H9 (cell line): ENCODE measurements at regions not wholly inside any gene's neighbourhood (a gene's known extent, or its start where the extent isn't known, plus 50 kb on each side); places are given as distances from the start of the nearest gene placed in this dataset.

Experiments used
- DNase-seq: peaks from one replicate; pipeline ENCODE4 v3.0.0-alpha.2; 2017
- H2AFZ ChIP-seq: one replicate; pipeline ENCODE4 v1.6.1; 2013; ENCODE audit warnings: mild to moderate bottlenecking, low read length, control low read depth, moderate library complexity
- H2AK5ac ChIP-seq: 2 replicates; pipeline ENCODE4 v1.6.1; 2013; ENCODE audit warnings: low read length, control low read depth, mixed read lengths; ENCODE audit not compliant: insufficient read length
- H2BK120ac ChIP-seq: one replicate; pipeline ENCODE4 v1.6.1; 2013; ENCODE audit warnings: low read depth, mild to moderate bottlenecking, low read length, control low read depth, inconsistent platforms; ENCODE audit not compliant: poor library complexity, severe bottlenecking
- H2BK12ac ChIP-seq: 2 replicates; pipeline ENCODE4 v1.6.1; 2013; ENCODE audit warnings: low read length, control low read depth, mixed read lengths, low read depth; ENCODE audit not compliant: insufficient read length
- H2BK15ac ChIP-seq: 2 replicates; pipeline ENCODE4 v1.6.1; 2013; ENCODE audit warnings: low read depth, low read length, control low read depth
- H2BK20ac ChIP-seq: one replicate; pipeline ENCODE4 v1.6.1; 2013; ENCODE audit warnings: low read depth, mild to moderate bottlenecking, low read length, control low read depth, inconsistent platforms; ENCODE audit not compliant: poor library complexity, severe bottlenecking
- H2BK5ac ChIP-seq: 2 replicates; pipeline ENCODE4 v1.6.1; 2013; ENCODE audit warnings: low read length, control low read depth, mixed read lengths; ENCODE audit not compliant: insufficient read length
- H3K14ac ChIP-seq: 2 replicates; pipeline ENCODE4 v1.6.1; 2013; ENCODE audit warnings: low read length, control low read depth; ENCODE audit not compliant: insufficient read depth
- H3K18ac ChIP-seq: 2 replicates; pipeline ENCODE4 v1.6.1; 2013; ENCODE audit warnings: low read depth, mild to moderate bottlenecking, mixed read lengths, low read length, control low read depth; ENCODE audit not compliant: insufficient read length
- H3K23ac ChIP-seq: 2 replicates; pipeline ENCODE4 v1.6.1; 2013; ENCODE audit warnings: low read length, control low read depth, mixed read lengths, low read depth; ENCODE audit not compliant: insufficient read length
- H3K23me2 ChIP-seq: 2 replicates; pipeline ENCODE4 v1.6.1; 2013; ENCODE audit warnings: low read depth, mild to moderate bottlenecking, mixed read lengths, low read length, control low read depth; ENCODE audit not compliant: insufficient read length, poor library complexity, severe bottlenecking
- H3K27ac ChIP-seq: 2 replicates; pipeline ENCODE4 v1.5.1; 2013; ENCODE audit warnings: low read length, control low read depth, mixed read lengths, low read depth; ENCODE audit not compliant: insufficient read length
- H3K27me3 ChIP-seq: 2 replicates; pipeline ENCODE4 v1.6.1; 2013; ENCODE audit warnings: low read length, control low read depth, inconsistent platforms; ENCODE audit not compliant: insufficient read depth
- H3K4ac ChIP-seq: 2 replicates; pipeline ENCODE4 v1.6.1; 2013; ENCODE audit warnings: low read depth, mild to moderate bottlenecking, control low read depth, inconsistent platforms, low read length, moderate library complexity
- H3K4me1 ChIP-seq: 2 replicates; pipeline ENCODE4 v1.6.1; 2013; ENCODE audit warnings: low read length, control low read depth, inconsistent platforms; ENCODE audit not compliant: insufficient read depth
- H3K4me2 ChIP-seq: 2 replicates; pipeline ENCODE4 v1.6.1; 2013; ENCODE audit warnings: low read length, control low read depth, mixed read lengths; ENCODE audit not compliant: insufficient read length, insufficient read depth
- H3K56ac ChIP-seq: 2 replicates; pipeline ENCODE4 v1.6.1; 2013; ENCODE audit warnings: low read depth, mild to moderate bottlenecking, mixed read lengths, low read length, control low read depth; ENCODE audit not compliant: insufficient read length
- H3K79me1 ChIP-seq: 2 replicates; pipeline ENCODE4 v1.6.1; 2013; ENCODE audit warnings: low read depth, mild to moderate bottlenecking, moderate library complexity, low read length, control low read depth, inconsistent platforms; ENCODE audit not compliant: insufficient read depth, poor library complexity, severe bottlenecking
- H3K79me2 ChIP-seq: 2 replicates; pipeline ENCODE4 v1.6.1; 2013; ENCODE audit warnings: low read length, control low read depth, inconsistent platforms; ENCODE audit not compliant: insufficient read depth
- H3K9ac ChIP-seq: 2 replicates; pipeline ENCODE4 v1.6.1; 2013; ENCODE audit warnings: low read length, control low read depth, mixed read lengths; ENCODE audit not compliant: insufficient read length; ENCODE audit errors: extremely low read depth
- H3K9me3 ChIP-seq: one replicate; pipeline ENCODE4 v1.6.1; 2013; ENCODE audit warnings: low read depth, low read length, inconsistent platforms; ENCODE audit not compliant: control insufficient read depth
- H3T11ph ChIP-seq: one replicate; pipeline ENCODE4 v1.6.1; 2013; ENCODE audit warnings: mild to moderate bottlenecking, low read length, control low read depth, inconsistent platforms
- H4K20me1 ChIP-seq: one replicate; pipeline ENCODE4 v1.6.1; 2013; ENCODE audit not compliant: control insufficient read depth, insufficient read length, insufficient read depth
- H4K5ac ChIP-seq: 2 replicates; pipeline ENCODE4 v1.6.1; 2013; ENCODE audit warnings: low read depth, mild to moderate bottlenecking, mixed read lengths, low read length, control low read depth; ENCODE audit not compliant: insufficient read length
- H4K8ac ChIP-seq: replicated peaks from 2 replicates; pipeline ENCODE4 v1.6.1; 2013; ENCODE audit warnings: low read length, control low read depth, mixed read lengths, low read depth; ENCODE audit not compliant: insufficient read length
- H4K91ac ChIP-seq: 2 replicates; pipeline ENCODE4 v1.6.1; 2013; ENCODE audit warnings: low read depth, mild to moderate bottlenecking, moderate library complexity, mixed read lengths, low read length, control low read depth; ENCODE audit not compliant: insufficient read length
- H3K27ac Mint-ChIP-seq, 3 experiments: 2 replicates in 2 of 3; 3 replicates in 1 of 3; pipeline ENCODE4 v1.8.0; 2020 to 2021; ENCODE audit warnings: mixed read lengths in 3 of 3, mild to moderate bottlenecking in 1 of 3, moderate library complexity in 1 of 3
- H3K27me3 Mint-ChIP-seq: 2 replicates; pipeline ENCODE4 v1.8.0; 2021; ENCODE audit warnings: low read depth, mild to moderate bottlenecking, moderate library complexity, mixed read lengths
- H3K36me3 Mint-ChIP-seq, 3 experiments: 2 replicates in 2 of 3; 3 replicates in 1 of 3; pipeline ENCODE4 v1.8.0; 2020 to 2021; ENCODE audit warnings: low read depth in 3 of 3, mixed read lengths in 3 of 3; ENCODE audit not compliant: insufficient read depth in 1 of 3
- H3K4me1 Mint-ChIP-seq, 2 experiments: 2 replicates each; pipeline ENCODE4 v1.8.0; 2020; ENCODE audit warnings: mixed read lengths in 2 of 2
- H3K4me3 Mint-ChIP-seq, 2 experiments: 2 replicates in 1 of 2; 3 replicates in 1 of 2; pipeline ENCODE4 v1.8.0; 2020 to 2021; ENCODE audit warnings: mild to moderate bottlenecking in 2 of 2, mixed read lengths in 2 of 2, moderate library complexity in 1 of 2
- H3K9me3 Mint-ChIP-seq, 2 experiments: 2 replicates in 1 of 2; 3 replicates in 1 of 2; pipeline ENCODE4 v1.8.0; 2020; ENCODE audit warnings: mild to moderate bottlenecking in 2 of 2, mixed read lengths in 2 of 2, moderate library complexity in 1 of 2
- WGBS: extraction: QIAGEN DNeasy Blood & Tissue Kit; methylation state at CpG from one replicate; pipeline ENCODE4 v1.1.7; 2013; ENCODE audit warnings: missing lambda C conversion rate, low lambda C conversion rate, mixed read lengths; ENCODE audit not compliant: insufficient read length; ENCODE audit errors: extremely low coverage; 5-methylcytosine and 5-hydroxymethylcytosine counted together
- TF ChIP-seq, protein P1 (sequence below): fragments of 200-600 bp; sonication (generic); conservative IDR thresholded peaks from 3 replicates; pipeline ENCODE4 v1.8.0; 2021; ENCODE audit warnings: antibody characterized with exemption, mild to moderate bottlenecking

DNA sequence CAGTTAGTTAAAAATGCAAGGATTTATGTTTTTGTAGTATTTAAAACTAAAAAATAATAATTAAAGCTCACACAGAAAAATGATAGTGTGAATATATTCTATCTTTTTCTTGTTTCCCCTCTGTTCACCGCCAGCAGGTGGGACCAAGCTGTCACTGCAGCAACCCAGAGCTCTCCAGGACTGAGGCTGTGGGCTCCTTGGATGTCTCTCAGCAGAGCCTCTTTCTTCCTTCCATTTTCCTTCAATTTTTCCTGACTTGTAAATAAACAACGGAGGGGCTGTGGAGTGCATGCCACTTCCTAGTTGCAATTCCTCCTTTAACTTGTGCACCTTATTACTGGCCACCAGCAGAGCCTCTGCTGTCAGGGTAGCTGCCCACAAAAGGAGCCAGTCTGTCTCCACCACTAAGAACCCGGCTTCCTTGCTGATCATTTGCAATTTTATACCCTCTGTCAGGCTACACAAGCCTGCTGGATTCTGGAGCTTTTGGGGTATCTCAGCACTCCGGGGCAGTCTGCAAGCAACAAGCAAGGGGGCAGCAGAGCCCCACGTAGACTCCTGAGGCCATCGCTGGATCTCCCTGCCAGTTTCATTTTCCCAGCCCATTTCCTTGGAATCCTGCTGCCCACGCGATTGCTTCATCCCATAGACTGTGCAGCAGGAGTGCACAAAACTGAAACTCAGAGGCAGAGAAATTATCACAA lies 1467.4 kb downstream of the C4orf33 start:
- Histone ChIP-seq H2BK12ac (no peak overlapping the region), H3K9ac (no peak overlapping the region), H2BK20ac (no peak overlapping the region), H3K14ac (no peak overlapping the region), H3K56ac (no peak overlapping the region), H3K79me1 (no peaks in the 10 kb centered on the region), H3K4ac (no peak overlapping the region), H2AK5ac (no peak overlapping the region), H2AFZ (peak overlapping the region; percentile 43), H4K5ac (no peak overlapping the region), H3K4me2 (no peak overlapping the region), H2BK120ac (no peak overlapping the region), H3T11ph (no peak overlapping the region), H2BK15ac (no peak overlapping the region), H4K20me1 (no peaks in the 10 kb centered on the region), H3K27ac (no peak overlapping the region), H3K23me2 (no peaks in the 10 kb centered on the region), H3K18ac (no peak overlapping the region), H3K27me3 (no peaks in the 10 kb centered on the region), H4K8ac (no peak overlapping the region), H3K4me1 (no peaks in the 10 kb centered on the region), H2BK5ac (no peak overlapping the region), H3K9me3 (no peaks in the 10 kb centered on the region), H4K91ac (no peak overlapping the region), H3K23ac (no peak overlapping the region), H3K79me2 (no peaks in the 10 kb centered on the region)
- Mint-ChIP-seq H3K36me3 (peaks cover 5 to 18% (median 10%) of the 10 kb centered on the region in 3 experiments), H3K4me3 (peak overlapping the region in 1 of 2 experiments; percentile 4; a peak in 1 of 5 replicates), H3K9me3 (peaks cover 9 to 16% of the 10 kb centered on the region in 2 experiments; a peak in 4 of 5 replicates), H3K27me3 (no peaks in the 10 kb centered on the region), H3K27ac (peak overlapping the region; percentile 62 to 82 (median 74); a peak in 5 of 7 replicates), H3K4me1 (peaks cover 10 to 14% of the 10 kb centered on the region in 2 experiments)
- WGBS = no CpG with 5 or more reads among the region's 8 CpGs
- TF ChIP-seq, protein P1, sequence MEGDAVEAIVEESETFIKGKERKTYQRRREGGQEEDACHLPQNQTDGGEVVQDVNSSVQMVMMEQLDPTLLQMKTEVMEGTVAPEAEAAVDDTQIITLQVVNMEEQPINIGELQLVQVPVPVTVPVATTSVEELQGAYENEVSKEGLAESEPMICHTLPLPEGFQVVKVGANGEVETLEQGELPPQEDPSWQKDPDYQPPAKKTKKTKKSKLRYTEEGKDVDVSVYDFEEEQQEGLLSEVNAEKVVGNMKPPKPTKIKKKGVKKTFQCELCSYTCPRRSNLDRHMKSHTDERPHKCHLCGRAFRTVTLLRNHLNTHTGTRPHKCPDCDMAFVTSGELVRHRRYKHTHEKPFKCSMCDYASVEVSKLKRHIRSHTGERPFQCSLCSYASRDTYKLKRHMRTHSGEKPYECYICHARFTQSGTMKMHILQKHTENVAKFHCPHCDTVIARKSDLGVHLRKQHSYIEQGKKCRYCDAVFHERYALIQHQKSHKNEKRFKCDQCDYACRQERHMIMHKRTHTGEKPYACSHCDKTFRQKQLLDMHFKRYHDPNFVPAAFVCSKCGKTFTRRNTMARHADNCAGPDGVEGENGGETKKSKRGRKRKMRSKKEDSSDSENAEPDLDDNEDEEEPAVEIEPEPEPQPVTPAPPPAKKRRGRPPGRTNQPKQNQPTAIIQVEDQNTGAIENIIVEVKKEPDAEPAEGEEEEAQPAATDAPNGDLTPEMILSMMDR = peak; percentile 79
- DNase-seq = peak; percentile 81
